Stimulated activated CD4-positive, alpha-beta T cell treated with anti-CD3 and anti-CD28 coated beads, Interleukin-15, amount 100 ng/mL, for 1 hour (primary cell): ENCODE measurements at regions not wholly inside any gene's neighbourhood (a gene's known extent, or its start where the extent isn't known, plus 50 kb on each side); places are given as distances from the start of the nearest gene placed in this dataset.

Source experiments
- DNase-seq, 2 donors: peaks; one replicate each; pipeline ENCODE4 v3.0.0-alpha.2; 2020; ENCODE audit warnings: low read depth in 1 of 2, low spot score in 1 of 2

DNA sequence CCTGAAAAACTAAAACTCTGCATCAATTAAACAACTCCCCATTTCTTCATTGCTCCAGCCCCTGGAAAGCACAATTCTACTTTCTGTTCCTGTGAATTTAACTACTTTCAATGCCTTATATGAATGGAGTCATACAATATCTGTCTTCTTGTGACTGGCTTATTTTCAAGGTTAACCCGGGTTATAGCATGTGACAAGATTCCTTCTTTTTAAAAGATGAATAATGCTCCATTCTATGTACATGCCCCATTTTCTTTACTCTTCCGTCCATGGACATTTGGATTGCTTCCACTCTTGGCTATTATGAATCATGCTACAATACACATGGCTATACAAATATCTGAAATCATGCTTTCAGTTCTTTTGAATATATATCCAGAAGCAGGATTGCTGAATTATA is 334.9 kb upstream of the ID4 start:
- no peak for DNase-seq

DNA sequence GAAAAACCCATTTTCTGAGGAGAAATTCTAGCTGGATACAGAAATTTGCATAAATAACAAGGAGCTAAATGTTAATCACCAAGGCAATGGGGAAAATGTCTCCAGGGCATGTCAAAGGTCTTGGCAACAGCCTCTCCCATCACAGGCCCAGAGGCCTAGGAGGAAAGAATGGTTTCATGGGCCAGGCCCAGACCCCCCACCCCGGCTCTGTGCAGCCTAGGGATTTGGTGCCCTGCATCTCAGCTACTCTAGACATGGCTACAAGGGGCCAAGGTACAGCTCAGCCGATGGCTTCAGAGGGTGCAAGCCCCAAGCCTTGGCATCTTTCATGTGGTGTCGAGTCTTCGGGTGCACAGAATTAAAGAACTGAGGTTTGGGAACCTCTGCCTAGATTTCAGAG is 321.2 kb upstream of the ID4 start:
- no peak for DNase-seq

DNA sequence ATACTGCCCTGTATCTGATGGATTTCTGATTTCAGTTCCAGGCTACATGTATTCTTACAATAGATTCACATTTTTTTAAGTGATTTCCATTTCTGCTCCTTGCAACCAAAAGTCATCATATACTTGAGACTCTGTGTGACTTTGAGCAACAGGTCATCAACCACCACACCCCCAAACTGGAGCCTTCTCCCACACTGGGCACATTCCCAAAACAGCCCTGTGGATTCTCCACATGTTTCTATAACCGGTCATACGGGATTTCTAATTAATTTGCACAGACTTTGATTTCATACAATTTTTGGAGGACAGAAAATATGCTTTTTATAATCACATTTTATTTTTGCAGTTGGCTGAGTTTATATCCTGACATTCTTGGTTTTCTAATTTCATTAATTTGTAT is 317.2 kb upstream of the ID4 start:
- DNase-seq: no peak

DNA sequence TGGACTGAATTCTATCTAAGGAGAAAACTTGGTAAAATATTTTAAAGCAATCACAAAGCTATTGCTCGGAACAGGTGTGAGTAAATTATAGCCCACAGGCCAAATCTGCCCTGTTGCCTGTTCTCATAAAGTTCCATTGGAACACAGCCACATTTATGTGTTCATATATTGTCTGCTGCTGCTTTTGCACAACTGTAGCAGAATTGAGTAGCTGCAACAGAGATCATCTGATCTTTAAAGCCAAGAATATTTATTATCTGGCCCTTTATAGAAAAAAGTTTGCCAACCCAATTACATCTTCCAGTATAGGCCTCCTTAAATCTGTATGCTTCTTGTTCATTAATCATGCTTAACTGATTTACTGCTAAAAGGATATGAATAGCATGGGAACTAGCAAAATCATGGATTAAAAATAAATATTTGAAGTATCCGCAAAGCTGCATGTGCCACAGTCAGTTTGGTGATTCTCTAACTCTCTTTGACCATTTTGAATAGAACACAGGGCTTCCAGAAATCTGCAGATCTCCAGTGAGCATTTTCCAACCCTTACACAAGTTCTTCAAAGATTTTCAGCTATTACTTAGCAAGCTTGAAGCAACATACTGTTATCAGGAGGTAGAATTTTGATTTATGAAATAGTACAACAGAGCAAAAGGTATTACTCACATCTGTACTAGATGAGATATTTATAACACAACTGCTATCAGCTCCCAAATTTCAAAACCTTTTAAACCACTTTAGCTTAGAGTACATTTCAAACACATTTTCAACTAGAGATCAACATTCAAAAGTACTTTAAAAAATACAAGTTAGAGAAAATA is 312.6 kb upstream of the ID4 start:
- no peak for DNase-seq

DNA sequence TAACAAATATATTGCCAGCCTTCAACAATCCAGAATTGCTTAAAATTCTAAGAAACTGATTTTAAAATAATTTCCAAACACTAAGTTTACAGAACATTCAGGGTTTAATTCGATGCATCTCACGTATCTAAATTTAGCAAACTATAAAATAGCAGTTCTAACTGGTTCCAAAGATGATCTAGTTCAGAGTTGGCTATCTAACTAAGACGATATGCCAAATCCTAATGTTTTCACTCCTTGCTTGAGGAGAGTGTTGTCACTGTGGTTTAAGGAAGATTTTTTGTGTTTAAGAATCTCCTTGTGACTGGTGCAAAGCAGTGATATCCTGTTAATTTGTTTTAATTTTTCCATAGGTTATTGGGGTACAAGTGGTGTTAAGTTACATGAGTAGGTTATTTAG is 311.5 kb upstream of the ID4 start:
- no peak for DNase-seq

DNA sequence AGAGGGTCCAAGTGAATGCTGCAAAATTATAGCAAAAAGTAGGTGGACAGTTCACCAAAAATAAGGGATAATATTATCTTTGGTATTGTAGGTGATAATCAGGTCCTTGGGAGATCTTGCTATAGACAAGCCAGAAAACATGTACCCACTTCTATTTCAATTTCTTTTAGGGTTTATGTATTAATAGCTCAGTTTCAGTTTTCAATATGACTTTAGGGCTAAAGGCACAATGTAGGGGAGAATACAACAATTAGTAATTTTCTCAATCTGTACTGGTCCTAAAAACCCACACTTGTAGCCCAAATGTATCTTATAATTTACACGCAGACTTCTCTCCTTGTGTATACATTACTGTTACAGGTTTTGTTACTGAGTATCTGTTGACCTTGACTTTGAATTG is 307.0 kb upstream of the ID4 start:
- no peak for DNase-seq

DNA sequence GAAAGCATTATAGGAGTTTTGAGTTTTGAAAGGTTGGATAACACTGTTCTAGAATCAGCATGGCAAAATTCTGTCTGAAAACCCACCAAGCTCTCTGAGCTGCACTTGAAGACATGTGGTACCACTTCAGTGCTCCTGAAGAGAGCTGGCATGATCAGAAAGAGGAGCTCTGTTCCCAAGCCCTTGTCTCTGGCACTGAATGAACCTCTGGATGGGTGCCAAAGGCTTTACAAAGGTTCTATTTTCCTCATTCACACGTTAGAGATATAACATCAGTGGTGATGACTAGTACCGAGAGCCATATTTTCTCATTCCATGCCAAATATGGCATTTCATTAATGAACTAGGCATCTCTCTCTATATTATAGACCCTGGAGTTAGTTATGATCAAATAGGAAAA is 301.8 kb upstream of the ID4 start:
- DNase-seq: no peak

GRCh38 chr6:19536838-19537237 is 300.3 kb upstream of the ID4 start:
- no peak for DNase-seq

DNA sequence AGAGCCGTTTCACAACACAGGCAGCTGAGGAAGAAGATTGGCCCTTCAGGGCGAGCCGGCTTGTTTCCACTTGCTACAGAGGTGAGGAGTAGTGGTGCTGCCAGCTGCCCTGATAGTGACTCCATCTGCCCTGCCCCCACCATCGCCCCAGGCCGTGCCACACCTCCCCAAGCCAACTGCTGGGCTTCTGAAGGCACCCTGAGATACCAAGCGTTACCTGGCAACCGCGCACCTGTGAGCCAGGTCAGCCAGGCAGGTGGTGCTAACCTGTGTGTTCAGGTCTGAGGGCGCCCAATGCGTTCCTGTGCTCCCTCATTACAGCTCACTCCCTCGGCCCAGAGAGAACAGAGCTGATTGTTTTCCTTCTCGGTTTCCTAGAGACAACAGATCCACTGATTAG is 299.1 kb upstream of the ID4 start:
- DNase-seq: no peak

- no peak for DNase-seq
Observed at GRCh38 chr6:19547507-19547906, 289.7 kb upstream of the ID4 start.

DNA sequence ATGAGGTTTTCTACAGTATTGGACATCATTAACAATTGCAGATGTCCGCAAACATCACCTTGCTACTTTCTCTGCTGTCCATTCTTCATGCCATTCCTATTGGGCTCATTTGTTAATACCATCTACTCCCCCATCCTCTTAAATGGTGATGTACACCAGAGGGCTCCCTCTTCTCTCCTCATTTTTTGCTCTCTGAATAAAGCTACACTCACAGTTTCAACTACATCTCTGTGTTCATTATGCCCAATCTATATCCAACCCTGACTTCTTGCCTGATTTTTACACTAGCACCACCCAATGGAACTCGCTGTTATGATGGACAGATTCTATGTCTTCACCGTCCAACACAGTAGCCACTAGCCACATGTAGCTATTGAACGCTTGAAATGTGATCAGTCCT is 288.1 kb upstream of the ID4 start:
- DNase-seq: no peak

- no peak for DNase-seq
Observed at GRCh38 chr6:19550380-19550779, 286.8 kb upstream of the ID4 start.

DNA sequence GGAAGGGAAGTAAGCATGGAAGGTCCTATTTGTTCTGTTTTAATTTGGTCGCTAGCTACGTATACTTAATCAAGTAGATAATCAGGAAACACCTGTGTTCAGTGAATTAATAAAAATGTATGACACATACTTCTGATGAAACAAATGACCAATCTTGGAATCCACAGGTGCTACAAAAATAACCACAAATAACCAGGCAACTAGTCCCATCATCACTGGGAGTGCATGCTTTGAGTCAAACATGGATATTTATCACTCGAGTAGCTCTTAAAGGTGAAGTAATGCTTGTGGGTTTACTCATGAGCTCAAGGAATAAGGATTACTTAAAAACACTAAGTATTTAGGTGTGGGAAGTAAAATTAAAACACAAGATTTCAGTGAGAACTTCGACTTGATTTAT is 285.6 kb upstream of the ID4 start:
- DNase-seq: no peak

- no peak for DNase-seq
Observed at GRCh38 chr6:19552076-19552475, 285.1 kb upstream of the ID4 start.

- no peak for DNase-seq
Observed at GRCh38 chr6:19552588-19552987, 284.6 kb upstream of the ID4 start.

- DNase-seq: no peak
Observed at GRCh38 chr6:19554356-19555225, 282.6 kb upstream of the ID4 start.

- DNase-seq: no peak
Observed at GRCh38 chr6:19557191-19557590, 280.0 kb upstream of the ID4 start.

DNA sequence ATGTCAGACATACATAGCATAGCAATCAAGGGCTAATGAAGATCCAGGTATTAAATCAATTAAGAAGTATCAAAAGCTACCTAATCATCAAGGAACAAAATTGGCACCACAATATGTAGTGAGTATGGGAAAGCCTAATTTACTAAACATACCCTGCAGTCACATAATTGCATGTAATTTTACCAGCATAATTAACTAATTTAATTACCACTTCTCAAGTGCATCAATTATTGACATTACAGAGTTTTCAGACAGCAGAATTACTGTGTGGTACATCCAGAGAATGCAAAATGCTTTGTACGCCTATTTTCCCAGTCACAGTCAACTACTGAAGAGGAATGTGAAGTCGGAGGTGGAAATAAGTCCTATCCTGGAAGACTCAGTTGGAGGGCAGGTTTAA is 279.0 kb upstream of the ID4 start:
- no peak for DNase-seq

DNA sequence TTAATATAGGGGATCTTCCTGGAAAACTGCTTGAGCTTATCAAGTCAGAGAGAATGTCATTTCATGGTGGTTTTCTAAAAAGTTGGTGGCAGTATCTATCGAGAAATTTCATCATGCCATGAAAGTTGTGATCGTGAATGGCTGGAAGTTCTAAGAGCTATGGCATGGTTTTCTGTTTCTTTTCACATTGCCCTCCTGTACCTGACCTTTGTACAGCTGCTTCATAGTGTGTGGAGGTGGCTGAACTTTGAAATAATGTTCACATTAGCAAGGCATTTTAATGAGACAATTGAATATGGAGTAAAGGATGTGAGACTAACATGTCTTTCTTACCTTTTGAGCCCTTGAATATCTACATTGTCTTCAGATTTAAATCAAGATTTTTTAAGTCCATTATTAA is 278.2 kb upstream of the ID4 start:
- DNase-seq: no peak

- no peak for DNase-seq
Observed at GRCh38 chr6:19562468-19562867, 274.7 kb upstream of the ID4 start.

DNA sequence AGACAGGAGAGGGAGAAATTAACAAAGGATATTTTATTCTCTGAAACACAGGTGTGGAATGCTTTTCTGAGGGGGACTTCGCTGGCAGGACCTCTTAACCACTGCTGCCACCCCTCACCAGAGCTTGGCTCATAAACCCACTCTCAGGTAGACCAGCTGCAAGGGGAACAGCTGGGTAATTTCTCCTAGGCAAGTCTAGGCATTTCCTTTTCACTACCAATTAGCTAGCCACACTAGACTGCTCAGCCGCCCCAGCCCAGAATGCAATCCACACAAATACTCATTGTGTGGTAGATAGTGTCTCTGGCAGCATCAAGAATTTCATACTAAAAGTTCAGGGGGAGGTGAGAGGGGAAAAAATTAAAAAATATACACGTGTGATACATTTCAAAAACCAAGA is 267.6 kb upstream of the ID4 start:
- no peak for DNase-seq

DNA sequence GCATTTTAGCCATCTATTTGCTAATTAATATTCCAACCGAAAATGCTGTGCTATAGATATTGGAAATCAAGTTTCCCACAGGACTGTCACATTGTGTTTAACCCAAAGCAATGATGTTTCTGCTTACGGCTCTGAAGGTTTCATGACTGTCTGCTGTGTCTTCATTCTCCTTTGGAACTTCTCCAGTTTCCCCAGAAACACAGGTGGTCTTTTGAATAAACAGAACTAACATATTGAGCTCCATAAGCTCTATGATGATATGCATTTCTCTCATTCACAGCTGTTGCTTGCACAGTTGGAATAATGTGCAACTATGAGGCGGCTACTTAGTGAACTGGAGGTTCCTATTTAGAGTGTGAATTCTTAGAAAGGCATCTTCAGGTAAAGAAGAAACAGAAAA is 266.0 kb upstream of the ID4 start:
- DNase-seq: no peak

DNA sequence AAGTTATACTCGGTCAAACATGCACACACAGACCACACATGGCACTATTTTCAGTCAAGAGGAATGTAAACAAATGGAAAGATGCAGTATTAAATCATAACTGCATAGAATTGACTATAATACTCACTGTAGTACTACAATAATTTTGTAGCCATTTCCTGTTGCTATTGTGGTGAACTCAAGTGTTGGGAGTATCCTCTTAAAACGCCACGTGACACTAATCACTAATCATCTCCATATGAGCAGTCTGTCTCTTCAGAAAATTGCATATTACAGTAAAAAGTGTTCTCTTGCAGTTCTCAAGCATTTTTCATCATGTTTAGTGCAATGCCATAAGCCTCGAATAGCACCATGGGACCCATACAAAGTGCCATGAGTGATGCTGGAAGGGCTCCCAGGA is 258.7 kb upstream of the ID4 start:
- no peak for DNase-seq
